ENCODE measurements at regions not wholly inside any gene's neighbourhood (a gene's known extent, or its start where the extent isn't known, plus 50 kb on each side); places are given as distances from the start of the nearest gene placed in this dataset.

GRCh38 chr11:31871310-31872075, 60.4 kb upstream of the PAX6 start:
- no peaks in the 10 kb centered on the region for H3K36me3 Mint-ChIP-seq (ENCODE audit: low read depth, unreplicated experiment)
- H3K27ac Mint-ChIP-seq (ENCODE audit: unreplicated experiment) = no peak overlapping the region
- H3K27me3 Mint-ChIP-seq (ENCODE audit: unreplicated experiment) = peaks cover 2% of the 10 kb centered on the region
- H3K4me1 Mint-ChIP-seq (ENCODE audit: unreplicated experiment) = no peaks in the 10 kb centered on the region
- no peak for DNase-seq (ENCODE audit: low spot score)
- H3K9me3 Mint-ChIP-seq (ENCODE audit: unreplicated experiment) = no peaks in the 10 kb centered on the region
- no peak for TF ChIP-seq CTCF (IDR thresholded peaks at IDR 0.05; ENCODE audit: unreplicated experiment)
- no peak overlapping the region for H3K4me3 Mint-ChIP-seq (ENCODE audit: unreplicated experiment)

GRCh38 chr11:31870609-31871309, 59.6 kb upstream of the PAX6 start:
- DNase-seq (ENCODE audit: low spot score) = peak; percentile 70
- Mint-ChIP-seq H3K4me1 (ENCODE audit: unreplicated experiment) (no peaks in the 10 kb centered on the region), H3K4me3 (ENCODE audit: unreplicated experiment) (no peak overlapping the region), H3K27me3 (ENCODE audit: unreplicated experiment) (peaks cover 2% of the 10 kb centered on the region), H3K9me3 (ENCODE audit: unreplicated experiment) (no peaks in the 10 kb centered on the region), H3K27ac (ENCODE audit: unreplicated experiment) (no peak overlapping the region), H3K36me3 (ENCODE audit: low read depth, unreplicated experiment) (no peaks in the 10 kb centered on the region)
- TF ChIP-seq CTCF (IDR thresholded peaks at IDR 0.05; ENCODE audit: unreplicated experiment) = peak; percentile 57

- TF ChIP-seq CTCF (IDR thresholded peaks at IDR 0.05; ENCODE audit: unreplicated experiment) = no peak
- DNase-seq (ENCODE audit: low spot score) = no peak
- Mint-ChIP-seq H3K9me3 (ENCODE audit: unreplicated experiment) (no peaks in the 10 kb centered on the region), H3K27ac (ENCODE audit: unreplicated experiment) (no peak overlapping the region), H3K4me3 (ENCODE audit: unreplicated experiment) (no peak overlapping the region), H3K4me1 (ENCODE audit: unreplicated experiment) (peaks cover 2% of the 10 kb centered on the region), H3K36me3 (ENCODE audit: low read depth, unreplicated experiment) (no peaks in the 10 kb centered on the region), H3K27me3 (ENCODE audit: unreplicated experiment) (peaks cover 4% of the 10 kb centered on the region)
Observed at GRCh38 chr11:31869986-31870385, 58.9 kb upstream of the PAX6 start.

- no peak overlapping the region for H3K27ac Mint-ChIP-seq (ENCODE audit: unreplicated experiment)
- peaks cover 3% of the 10 kb centered on the region for H3K27me3 Mint-ChIP-seq (ENCODE audit: unreplicated experiment)
- no peak overlapping the region for H3K4me3 Mint-ChIP-seq (ENCODE audit: unreplicated experiment)
- H3K4me1 Mint-ChIP-seq (ENCODE audit: unreplicated experiment) = peaks cover 2% of the 10 kb centered on the region
- no peaks in the 10 kb centered on the region for H3K9me3 Mint-ChIP-seq (ENCODE audit: unreplicated experiment)
- no peak for TF ChIP-seq CTCF (IDR thresholded peaks at IDR 0.05; ENCODE audit: unreplicated experiment)
- DNase-seq (ENCODE audit: low spot score) = no peak
- no peaks in the 10 kb centered on the region for H3K36me3 Mint-ChIP-seq (ENCODE audit: low read depth, unreplicated experiment)
Observed at GRCh38 chr11:31865606-31866300, 54.6 kb upstream of the PAX6 start.

Data from endothelial cell (in vitro differentiated cells).